ENCODE measurements at regions not wholly inside any gene's neighbourhood (a gene's known extent, or its start where the extent isn't known, plus 50 kb on each side); places are given as distances from the start of the nearest gene placed in this dataset.
"Not testable (repeated sequence)": the region's sequence is repeated elsewhere in the genome, so short reads cannot be mapped to it uniquely, and the experiment has no call there.

GRCh38 chr2:88978446-88978845 is 287.0 kb downstream of the RPIA start:
- not testable (repeated sequence) for H3K36me3 ChIP-seq (ENCODE audit: control insufficient read depth in 5 of 5, insufficient read depth in 5 of 5, low read length in 5 of 5); H3K27me3 ChIP-seq (ENCODE audit: control insufficient read depth in 5 of 5, insufficient read depth in 4 of 5, low read length in 5 of 5); H3K9me3 ChIP-seq (ENCODE audit: control insufficient read depth in 5 of 5, low read length in 5 of 5); H3K27ac ChIP-seq (ENCODE audit: low read depth, low read length); H3K9ac ChIP-seq (ENCODE audit: low read length in 5 of 5); H3K4me3 ChIP-seq (ENCODE audit: low read depth in 1 of 5, low read length in 5 of 5); H3K4me1 ChIP-seq (ENCODE audit: control insufficient read depth in 5 of 5, insufficient read depth in 5 of 5, low read length in 5 of 5)

- H3K9ac ChIP-seq (ENCODE audit: low read length in 5 of 5); H3K4me3 ChIP-seq (ENCODE audit: low read depth in 1 of 5, low read length in 5 of 5); H3K9me3 ChIP-seq (ENCODE audit: control insufficient read depth in 5 of 5, low read length in 5 of 5); H3K27ac ChIP-seq (ENCODE audit: low read depth, low read length); H3K27me3 ChIP-seq (ENCODE audit: control insufficient read depth in 5 of 5, insufficient read depth in 4 of 5, low read length in 5 of 5); H3K36me3 ChIP-seq (ENCODE audit: control insufficient read depth in 5 of 5, insufficient read depth in 5 of 5, low read length in 5 of 5); H3K4me1 ChIP-seq (ENCODE audit: control insufficient read depth in 5 of 5, insufficient read depth in 5 of 5, low read length in 5 of 5): not testable (repeated sequence)
Measured at GRCh38 chr2:88984079-88984478, 292.6 kb downstream of the RPIA start.

- not testable (repeated sequence) for H3K27me3 ChIP-seq (ENCODE audit: control insufficient read depth in 5 of 5, insufficient read depth in 4 of 5, low read length in 5 of 5); H3K9ac ChIP-seq (ENCODE audit: low read length in 5 of 5); H3K4me1 ChIP-seq (ENCODE audit: control insufficient read depth in 5 of 5, insufficient read depth in 5 of 5, low read length in 5 of 5); H3K9me3 ChIP-seq (ENCODE audit: control insufficient read depth in 5 of 5, low read length in 5 of 5); H3K36me3 ChIP-seq (ENCODE audit: control insufficient read depth in 5 of 5, insufficient read depth in 5 of 5, low read length in 5 of 5); H3K4me3 ChIP-seq (ENCODE audit: low read depth in 1 of 5, low read length in 5 of 5); H3K27ac ChIP-seq (ENCODE audit: low read depth, low read length)
Measured at GRCh38 chr2:88986721-88987330, 295.4 kb downstream of the RPIA start.

- not testable (repeated sequence) for H3K9me3 ChIP-seq (ENCODE audit: control insufficient read depth in 5 of 5, low read length in 5 of 5); H3K27ac ChIP-seq (ENCODE audit: low read depth, low read length); H3K9ac ChIP-seq (ENCODE audit: low read length in 5 of 5); H3K4me3 ChIP-seq (ENCODE audit: low read depth in 1 of 5, low read length in 5 of 5); H3K36me3 ChIP-seq (ENCODE audit: control insufficient read depth in 5 of 5, insufficient read depth in 5 of 5, low read length in 5 of 5); H3K4me1 ChIP-seq (ENCODE audit: control insufficient read depth in 5 of 5, insufficient read depth in 5 of 5, low read length in 5 of 5); H3K27me3 ChIP-seq (ENCODE audit: control insufficient read depth in 5 of 5, insufficient read depth in 4 of 5, low read length in 5 of 5)
Measured at GRCh38 chr2:88988617-88989016, 297.1 kb downstream of the RPIA start.

- not testable (repeated sequence) for H3K36me3 ChIP-seq (ENCODE audit: control insufficient read depth in 5 of 5, insufficient read depth in 5 of 5, low read length in 5 of 5); H3K4me3 ChIP-seq (ENCODE audit: low read depth in 1 of 5, low read length in 5 of 5); H3K27ac ChIP-seq (ENCODE audit: low read depth, low read length); H3K27me3 ChIP-seq (ENCODE audit: control insufficient read depth in 5 of 5, insufficient read depth in 4 of 5, low read length in 5 of 5); H3K4me1 ChIP-seq (ENCODE audit: control insufficient read depth in 5 of 5, insufficient read depth in 5 of 5, low read length in 5 of 5); H3K9me3 ChIP-seq (ENCODE audit: control insufficient read depth in 5 of 5, low read length in 5 of 5); H3K9ac ChIP-seq (ENCODE audit: low read length in 5 of 5)
Measured at GRCh38 chr2:88992819-88993218, 301.3 kb downstream of the RPIA start.

- H3K36me3 ChIP-seq (ENCODE audit: control insufficient read depth in 5 of 5, insufficient read depth in 5 of 5, low read length in 5 of 5); H3K9ac ChIP-seq (ENCODE audit: low read length in 5 of 5); H3K9me3 ChIP-seq (ENCODE audit: control insufficient read depth in 5 of 5, low read length in 5 of 5); H3K27me3 ChIP-seq (ENCODE audit: control insufficient read depth in 5 of 5, insufficient read depth in 4 of 5, low read length in 5 of 5); H3K4me3 ChIP-seq (ENCODE audit: low read depth in 1 of 5, low read length in 5 of 5); H3K4me1 ChIP-seq (ENCODE audit: control insufficient read depth in 5 of 5, insufficient read depth in 5 of 5, low read length in 5 of 5); H3K27ac ChIP-seq (ENCODE audit: low read depth, low read length): not testable (repeated sequence)
Measured at GRCh38 chr2:88994856-88995255, 303.4 kb downstream of the RPIA start.

GRCh38 chr2:88996588-88996987 is 305.1 kb downstream of the RPIA start:
- not testable (repeated sequence) for H3K9me3 ChIP-seq (ENCODE audit: control insufficient read depth in 5 of 5, low read length in 5 of 5); H3K9ac ChIP-seq (ENCODE audit: low read length in 5 of 5); H3K27ac ChIP-seq (ENCODE audit: low read depth, low read length); H3K27me3 ChIP-seq (ENCODE audit: control insufficient read depth in 5 of 5, insufficient read depth in 4 of 5, low read length in 5 of 5); H3K4me1 ChIP-seq (ENCODE audit: control insufficient read depth in 5 of 5, insufficient read depth in 5 of 5, low read length in 5 of 5); H3K36me3 ChIP-seq (ENCODE audit: control insufficient read depth in 5 of 5, insufficient read depth in 5 of 5, low read length in 5 of 5); H3K4me3 ChIP-seq (ENCODE audit: low read depth in 1 of 5, low read length in 5 of 5)

GRCh38 chr2:88999365-88999764 is 307.9 kb downstream of the RPIA start:
- no peaks in the 10 kb centered on the region for H3K36me3 ChIP-seq (ENCODE audit: control insufficient read depth in 5 of 5, insufficient read depth in 5 of 5, low read length in 5 of 5)
- no peak overlapping the region for H3K9ac ChIP-seq (ENCODE audit: low read length in 5 of 5)
- no peak overlapping the region for H3K27ac ChIP-seq (ENCODE audit: low read depth, low read length)
- no peak overlapping the region for H3K4me3 ChIP-seq (ENCODE audit: low read depth in 1 of 5, low read length in 5 of 5)
- H3K4me1 ChIP-seq (ENCODE audit: control insufficient read depth in 5 of 5, insufficient read depth in 5 of 5, low read length in 5 of 5) = no peaks in the 10 kb centered on the region
- no peaks in the 10 kb centered on the region for H3K9me3 ChIP-seq (ENCODE audit: control insufficient read depth in 5 of 5, low read length in 5 of 5)
- H3K27me3 ChIP-seq (ENCODE audit: control insufficient read depth in 5 of 5, insufficient read depth in 4 of 5, low read length in 5 of 5) = no peaks in the 10 kb centered on the region

GRCh38 chr2:89000235-89000634 is 308.8 kb downstream of the RPIA start:
- Histone ChIP-seq H3K27me3 (ENCODE audit: control insufficient read depth in 5 of 5, insufficient read depth in 4 of 5, low read length in 5 of 5) (no peaks in the 10 kb centered on the region), H3K27ac (ENCODE audit: low read depth, low read length) (no peak overlapping the region), H3K4me3 (ENCODE audit: low read depth in 1 of 5, low read length in 5 of 5) (no peak overlapping the region), H3K9me3 (ENCODE audit: control insufficient read depth in 5 of 5, low read length in 5 of 5) (no peaks in the 10 kb centered on the region), H3K4me1 (ENCODE audit: control insufficient read depth in 5 of 5, insufficient read depth in 5 of 5, low read length in 5 of 5) (no peaks in the 10 kb centered on the region), H3K9ac (ENCODE audit: low read length in 5 of 5) (no peak overlapping the region), H3K36me3 (ENCODE audit: control insufficient read depth in 5 of 5, insufficient read depth in 5 of 5, low read length in 5 of 5) (no peaks in the 10 kb centered on the region)

GRCh38 chr2:89004238-89004637 is 312.8 kb downstream of the RPIA start:
- H3K9ac ChIP-seq (ENCODE audit: low read length in 5 of 5); H3K4me3 ChIP-seq (ENCODE audit: low read depth in 1 of 5, low read length in 5 of 5); H3K4me1 ChIP-seq (ENCODE audit: control insufficient read depth in 5 of 5, insufficient read depth in 5 of 5, low read length in 5 of 5); H3K9me3 ChIP-seq (ENCODE audit: control insufficient read depth in 5 of 5, low read length in 5 of 5); H3K36me3 ChIP-seq (ENCODE audit: control insufficient read depth in 5 of 5, insufficient read depth in 5 of 5, low read length in 5 of 5); H3K27me3 ChIP-seq (ENCODE audit: control insufficient read depth in 5 of 5, insufficient read depth in 4 of 5, low read length in 5 of 5); H3K27ac ChIP-seq (ENCODE audit: low read depth, low read length): not testable (repeated sequence)

GRCh38 chr2:89020566-89020965 is 329.1 kb downstream of the RPIA start:
- H3K9me3 ChIP-seq (ENCODE audit: control insufficient read depth in 5 of 5, low read length in 5 of 5); H3K27ac ChIP-seq (ENCODE audit: low read depth, low read length); H3K36me3 ChIP-seq (ENCODE audit: control insufficient read depth in 5 of 5, insufficient read depth in 5 of 5, low read length in 5 of 5); H3K9ac ChIP-seq (ENCODE audit: low read length in 5 of 5); H3K4me1 ChIP-seq (ENCODE audit: control insufficient read depth in 5 of 5, insufficient read depth in 5 of 5, low read length in 5 of 5); H3K27me3 ChIP-seq (ENCODE audit: control insufficient read depth in 5 of 5, insufficient read depth in 4 of 5, low read length in 5 of 5); H3K4me3 ChIP-seq (ENCODE audit: low read depth in 1 of 5, low read length in 5 of 5): not testable (repeated sequence)
